Kidney glomerular epithelial cell (primary cell): ENCODE measurements at regions not wholly inside any gene's neighbourhood (a gene's known extent, or its start where the extent isn't known, plus 50 kb on each side); places are given as distances from the start of the nearest gene placed in this dataset.
A peak's percentile ranks its signal among the peaks of the same experiment; 100 is the strongest.
"Not testable (repeated sequence)": the region's sequence is repeated elsewhere in the genome, so short reads cannot be mapped to it uniquely, and the experiment has no call there.

Source experiments
- DNase-seq: peaks from one replicate; lab custom pipeline; 2025; lab: John Stamatoyannopoulos, UW

- DNase-seq: not testable (repeated sequence)
Measured at GRCh38 chr2:166641516-166641915, 147.5 kb upstream of the SCN7A start.

GRCh38 chr2:166637051-166637450 lies 143.0 kb upstream of the SCN7A start:
- no peak for DNase-seq

- DNase-seq: no peak
Measured at GRCh38 chr2:166634706-166635105, 140.7 kb upstream of the SCN7A start.

GRCh38 chr2:166632616-166633015 lies 138.6 kb upstream of the SCN7A start:
- DNase-seq: no peak

GRCh38 chr2:166628478-166629136 lies 134.6 kb upstream of the SCN7A start:
- DNase-seq: no peak

- no peak for DNase-seq
Measured at GRCh38 chr2:166627893-166628292, 133.8 kb upstream of the SCN7A start.

- DNase-seq: no peak
Measured at GRCh38 chr2:166625670-166626069, 131.6 kb upstream of the SCN7A start.

- no peak for DNase-seq
Measured at GRCh38 chr2:166614503-166614902, 120.5 kb upstream of the SCN7A start.

GRCh38 chr2:166614029-166614428 lies 120.0 kb upstream of the SCN7A start:
- DNase-seq: no peak

GRCh38 chr2:166613226-166613625 lies 119.2 kb upstream of the SCN7A start:
- DNase-seq: peak; percentile 21

GRCh38 chr2:166612214-166612613 lies 118.2 kb upstream of the SCN7A start:
- no peak for DNase-seq

- DNase-seq: no peak
Measured at GRCh38 chr2:166610913-166611305, 116.9 kb upstream of the SCN7A start.

GRCh38 chr2:166610180-166610912 lies 116.3 kb upstream of the SCN7A start:
- no peak for DNase-seq

GRCh38 chr2:166609183-166609959 lies 115.3 kb upstream of the SCN7A start:
- no peak for DNase-seq

GRCh38 chr2:166607880-166608279 lies 113.8 kb upstream of the SCN7A start:
- DNase-seq: no peak

GRCh38 chr2:166593403-166593802 lies 99.4 kb upstream of the SCN7A start:
- DNase-seq: peak; percentile 31

GRCh38 chr2:166592750-166593149 lies 98.7 kb upstream of the SCN7A start:
- no peak for DNase-seq

GRCh38 chr2:166591226-166591625 lies 97.2 kb upstream of the SCN7A start:
- DNase-seq: no peak

- DNase-seq: peak; percentile 7
Measured at GRCh38 chr2:166573391-166573790, 79.3 kb upstream of the SCN7A start.

GRCh38 chr2:166572937-166573336 lies 78.9 kb upstream of the SCN7A start:
- no peak for DNase-seq

GRCh38 chr2:166568409-166568808 lies 74.4 kb upstream of the SCN7A start:
- no peak for DNase-seq

GRCh38 chr2:166565501-166565900 lies 71.5 kb upstream of the SCN7A start:
- DNase-seq: no peak

GRCh38 chr2:166563894-166564293 lies 69.8 kb upstream of the SCN7A start:
- DNase-seq: no peak
